ENCODE measurements at regions not wholly inside any gene's neighbourhood (a gene's known extent, or its start where the extent isn't known, plus 50 kb on each side); places are given as distances from the start of the nearest gene placed in this dataset.

- TF ChIP-seq EZH2 (IDR thresholded peaks at IDR 0.05; ENCODE audit: borderline replicate concordance, low read length) (no peak), CTCF (conservative IDR thresholded peaks at IDR 0.05 in 1 of 2, IDR thresholded peaks at IDR 0.05 in 1 of 2; ENCODE audit: extremely low read depth in 1 of 2, insufficient read depth in 1 of 2, low read depth in 1 of 2, low read length in 2 of 2) (no peak)
Observed at GRCh38 chr5:24225051-24225450, 419.7 kb downstream of the CDH10 start.

All from mammary epithelial cell (primary cell).